ENCODE measurements at regions not wholly inside any gene's neighbourhood (a gene's known extent, or its start where the extent isn't known, plus 50 kb on each side); places are given as distances from the start of the nearest gene placed in this dataset.

GRCh38 chr21:28537371-28538079 lies 455.2 kb downstream of the LTN1 start:
- no peak for DNase-seq (ENCODE audit: low read depth in 3 of 3)

GRCh38 chr21:28532446-28532845 lies 460.2 kb downstream of the LTN1 start:
- no peak for DNase-seq (ENCODE audit: low read depth in 3 of 3)

- no peak for DNase-seq (ENCODE audit: low read depth in 3 of 3)
These were observed 469.3 kb downstream of the LTN1 start for GRCh38 chr21:28523367-28523766.

DNA sequence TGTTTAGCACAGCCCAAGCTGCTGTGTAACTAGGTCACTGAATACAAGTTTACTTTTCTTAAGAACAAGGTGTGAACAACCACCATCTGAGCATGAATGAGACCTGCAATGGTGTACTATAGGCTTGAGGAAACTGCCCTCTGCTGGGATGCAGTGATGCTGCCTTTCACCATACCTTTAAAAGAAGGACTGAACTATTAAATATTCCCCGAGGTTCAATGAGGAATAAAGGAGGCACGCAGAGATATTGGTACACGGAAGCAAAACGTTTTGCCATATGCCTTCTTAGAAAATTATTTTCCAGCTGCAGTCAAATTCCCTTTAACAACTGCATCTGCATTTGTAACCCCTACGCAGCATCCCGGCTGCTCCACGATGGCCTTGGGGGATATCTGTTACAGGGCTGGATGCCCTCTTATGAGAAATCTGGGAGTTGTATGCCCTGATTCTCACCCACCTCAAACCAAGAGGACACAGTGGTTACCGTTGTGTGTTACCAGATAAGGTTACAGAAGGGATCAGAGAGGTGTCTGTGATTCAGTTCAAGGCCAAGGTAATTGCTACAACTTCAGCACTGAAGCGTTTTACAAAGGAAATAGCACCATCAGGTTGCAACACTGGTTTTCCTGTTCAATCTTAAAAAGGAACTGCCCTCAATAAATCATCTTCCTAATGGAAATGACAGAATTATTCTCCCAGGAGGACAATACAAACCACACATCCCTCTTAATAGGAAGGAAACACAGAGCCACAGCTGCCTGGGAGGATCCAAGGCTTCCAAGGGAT lies 470.5 kb downstream of the LTN1 start:
- DNase-seq (ENCODE audit: low read depth in 3 of 3): no peak

DNA sequence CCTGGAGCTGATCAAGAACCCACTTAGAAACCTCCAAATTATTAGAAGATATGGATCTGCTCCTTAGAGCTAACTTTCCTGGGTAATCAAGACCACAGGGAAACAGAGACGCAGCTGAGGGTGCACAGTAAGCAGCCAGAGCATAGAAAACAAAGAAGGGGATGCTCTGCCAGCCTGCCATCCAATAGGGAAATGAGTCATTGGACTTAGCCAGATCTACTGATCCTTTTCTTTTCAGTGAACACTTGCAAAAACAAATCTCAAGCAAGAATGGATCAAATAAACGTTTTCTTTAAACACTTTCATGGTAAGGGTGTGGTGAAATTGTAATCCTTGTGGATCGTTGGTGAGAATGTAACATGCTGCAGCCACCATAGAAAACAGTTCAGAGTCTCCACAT lies 474.0 kb downstream of the LTN1 start:
- DNase-seq (ENCODE audit: low read depth in 3 of 3): no peak

GRCh38 chr21:28516991-28517592 lies 475.6 kb downstream of the LTN1 start:
- peak; percentile 20 to 30 (median 22) for DNase-seq (ENCODE audit: low read depth in 3 of 3)

DNA sequence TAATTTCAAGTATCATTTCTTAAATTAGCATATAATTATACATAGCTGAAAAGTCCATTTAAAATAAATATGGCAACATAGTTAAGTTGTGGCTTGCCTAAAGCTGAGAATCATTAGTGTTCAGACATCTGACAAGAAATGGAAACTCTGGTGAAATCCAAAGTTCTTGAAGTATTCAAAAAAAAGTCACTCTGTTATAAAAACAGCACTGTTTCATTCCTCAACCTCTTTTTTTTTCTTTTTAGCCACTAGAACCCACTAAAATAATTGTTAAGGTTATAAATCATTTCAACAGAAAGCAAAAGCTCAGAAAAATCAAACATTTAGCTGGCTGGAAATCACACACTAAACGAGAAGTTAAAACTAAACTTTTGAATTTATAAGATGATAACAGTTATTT lies 476.7 kb downstream of the LTN1 start:
- DNase-seq (ENCODE audit: low read depth in 3 of 3): no peak

DNA sequence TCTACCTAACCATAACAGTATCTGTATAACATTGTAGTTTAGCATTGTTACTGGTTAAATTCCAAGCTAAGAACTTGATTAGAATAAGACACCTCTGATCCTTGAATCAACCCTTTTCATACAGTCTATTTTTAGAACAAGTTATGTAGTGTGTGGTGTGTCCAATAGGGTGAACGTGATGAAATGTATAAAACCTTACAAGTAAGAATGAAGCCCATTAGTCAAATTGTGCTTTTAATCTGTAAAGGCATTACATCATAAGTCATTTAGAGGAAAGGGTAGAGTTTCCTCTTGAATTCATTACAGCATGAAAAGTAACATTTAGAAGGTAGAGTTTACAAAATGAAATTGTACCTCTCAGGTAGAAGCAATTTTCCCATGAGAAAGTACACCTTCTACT lies 479.2 kb downstream of the LTN1 start:
- no peak for DNase-seq (ENCODE audit: low read depth in 3 of 3)

DNA sequence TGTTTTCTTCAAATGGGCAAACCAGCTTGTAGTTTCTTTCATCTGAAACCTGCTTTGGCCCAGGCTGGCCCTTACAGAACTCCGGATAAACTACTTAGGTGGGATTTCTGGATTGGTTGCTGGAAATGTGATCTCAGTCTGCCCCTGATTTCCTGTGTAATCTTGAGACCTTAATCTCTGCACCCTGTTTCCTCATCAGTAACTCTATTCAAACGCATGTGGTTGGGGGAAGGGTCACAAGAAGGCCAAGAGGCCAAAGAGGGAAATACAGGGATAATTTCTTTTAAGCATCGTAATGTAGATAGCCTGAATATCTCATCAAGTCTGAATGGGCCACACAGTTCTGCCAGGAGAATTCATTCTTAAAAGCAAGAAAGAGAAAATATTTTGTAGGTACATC lies 483.6 kb downstream of the LTN1 start:
- DNase-seq (ENCODE audit: low read depth in 3 of 3): no peak

DNA sequence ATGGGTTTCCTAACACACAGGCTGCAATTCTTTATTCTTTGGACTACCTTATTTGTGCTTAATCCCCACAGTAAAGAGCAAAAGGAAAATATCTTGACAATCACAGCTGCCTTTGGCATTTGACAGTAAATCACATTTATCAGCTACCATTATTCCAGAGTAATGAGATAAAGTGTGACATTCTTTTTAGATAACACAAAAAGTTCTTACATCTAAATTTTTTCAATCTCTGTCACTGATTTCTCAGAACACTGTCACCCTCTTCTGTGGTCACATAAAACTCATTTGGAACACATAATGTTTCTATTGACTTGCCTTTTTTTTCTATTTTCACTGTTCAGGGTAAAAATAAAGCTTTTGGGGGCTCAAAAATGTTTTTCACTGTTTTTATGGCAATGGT lies 484.6 kb downstream of the LTN1 start:
- no peak for DNase-seq (ENCODE audit: low read depth in 3 of 3)

- DNase-seq (ENCODE audit: low read depth in 3 of 3): no peak
These were observed 496.2 kb downstream of the LTN1 start for GRCh38 chr21:28496517-28496916.

GRCh38 chr21:28492127-28492526 lies 500.6 kb downstream of the LTN1 start:
- no peak for DNase-seq (ENCODE audit: low read depth in 3 of 3)

DNA sequence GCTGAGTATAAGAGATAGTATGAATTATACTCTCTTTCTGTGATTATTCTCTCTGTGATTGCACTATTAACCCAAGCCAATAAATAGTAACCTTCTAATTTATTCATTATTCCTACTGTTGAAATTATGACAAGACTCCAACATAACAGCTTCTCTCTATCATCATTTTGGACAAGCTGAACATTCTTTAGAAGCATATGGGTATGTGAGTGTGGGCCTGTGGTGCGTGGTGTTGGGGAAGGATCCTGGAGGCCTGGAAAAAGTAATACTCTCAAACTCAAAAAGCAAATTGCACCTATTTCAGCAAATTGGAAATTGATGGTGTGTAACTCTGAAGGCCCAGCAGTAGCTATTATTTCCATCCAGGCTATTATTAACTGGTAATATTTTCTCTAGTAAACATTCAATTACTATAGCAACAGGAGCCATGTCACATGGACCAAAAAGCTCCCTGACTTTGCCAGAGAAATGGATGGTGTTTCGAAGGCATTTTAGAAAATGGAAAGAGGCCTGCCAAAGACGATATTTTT lies 502.8 kb downstream of the LTN1 start:
- no peak for DNase-seq (ENCODE audit: low read depth in 3 of 3)

DNA sequence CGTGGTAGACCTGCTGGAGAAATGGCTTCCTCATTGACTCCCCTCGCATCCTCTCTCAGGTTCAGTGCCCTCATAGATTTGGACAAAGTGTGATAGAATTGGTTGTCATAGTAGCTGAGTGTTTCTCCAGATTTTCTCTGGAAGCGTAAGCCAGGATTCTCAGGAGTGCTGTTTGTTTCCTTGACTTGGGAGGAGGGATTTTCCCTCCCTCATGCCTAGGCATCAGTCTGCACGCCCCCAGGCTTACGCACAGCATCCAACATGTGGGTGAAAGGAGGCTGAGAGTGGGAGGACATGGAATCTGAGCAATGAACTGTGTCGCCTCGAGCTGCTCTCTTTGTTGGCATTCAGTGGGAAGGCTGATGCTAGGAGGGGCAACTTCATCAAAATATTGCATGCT lies 503.5 kb downstream of the LTN1 start:
- no peak for DNase-seq (ENCODE audit: low read depth in 3 of 3)

DNA sequence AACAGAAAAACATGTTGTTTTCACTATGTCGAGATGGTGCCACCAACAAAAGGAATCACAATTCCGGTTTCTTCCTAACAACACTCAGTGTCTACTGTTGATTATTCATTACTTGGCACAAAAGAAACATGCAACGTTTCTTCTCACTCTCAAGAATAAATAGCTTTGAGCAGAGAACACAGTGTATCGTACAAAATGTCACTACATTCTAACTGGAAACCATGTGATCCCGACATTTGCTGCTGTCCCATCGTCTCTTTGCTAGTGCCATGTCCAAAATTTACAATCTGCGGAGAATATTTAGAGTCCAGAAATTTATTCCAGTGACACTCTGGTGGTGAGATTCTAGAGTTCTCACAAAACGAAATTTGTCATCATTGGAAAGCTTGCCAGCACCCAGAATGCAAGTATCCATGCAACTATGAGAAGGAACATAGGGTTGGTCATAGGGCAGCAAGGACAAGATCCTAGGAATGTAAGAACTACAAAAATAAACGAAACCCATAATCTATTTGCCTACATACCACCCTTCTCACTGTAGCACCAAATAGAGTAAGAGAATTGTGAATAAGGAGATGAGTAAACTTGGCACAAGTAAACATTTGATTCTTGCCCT lies 505.1 kb downstream of the LTN1 start:
- no peak for DNase-seq (ENCODE audit: low read depth in 3 of 3)

DNA sequence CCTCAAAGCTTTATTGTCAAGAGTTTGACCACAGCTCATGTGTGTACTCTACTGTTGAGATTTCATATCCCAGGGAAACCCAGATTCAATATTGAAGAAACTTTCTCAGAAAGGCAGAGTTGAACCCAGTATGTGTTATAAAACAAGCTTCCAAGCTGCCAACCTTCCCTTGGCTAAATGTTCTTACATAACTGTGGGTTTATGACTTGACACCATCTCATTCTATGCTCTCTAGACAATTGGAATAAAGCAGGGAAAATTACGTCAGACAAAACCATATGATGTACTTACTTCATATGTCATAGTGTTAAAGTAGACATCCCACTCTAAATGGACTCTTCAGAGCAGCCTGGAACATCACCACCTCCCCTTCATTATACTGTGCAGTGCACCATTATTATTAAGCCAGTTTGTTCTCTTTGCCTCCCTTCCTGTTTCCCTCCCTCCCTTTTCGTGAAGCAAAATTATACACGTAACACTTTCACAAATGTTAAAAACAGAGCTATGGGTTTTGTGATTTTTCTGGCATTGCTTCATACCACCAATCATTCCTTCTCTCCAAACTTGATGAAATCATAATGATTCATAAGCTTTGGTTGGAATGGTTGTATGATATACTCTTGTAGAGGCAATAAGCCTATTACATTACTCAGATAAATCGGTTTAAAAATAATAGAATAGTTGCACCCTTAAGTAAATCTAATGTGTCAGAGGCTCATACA lies 507.2 kb downstream of the LTN1 start:
- DNase-seq (ENCODE audit: low read depth in 3 of 3): no peak

DNA sequence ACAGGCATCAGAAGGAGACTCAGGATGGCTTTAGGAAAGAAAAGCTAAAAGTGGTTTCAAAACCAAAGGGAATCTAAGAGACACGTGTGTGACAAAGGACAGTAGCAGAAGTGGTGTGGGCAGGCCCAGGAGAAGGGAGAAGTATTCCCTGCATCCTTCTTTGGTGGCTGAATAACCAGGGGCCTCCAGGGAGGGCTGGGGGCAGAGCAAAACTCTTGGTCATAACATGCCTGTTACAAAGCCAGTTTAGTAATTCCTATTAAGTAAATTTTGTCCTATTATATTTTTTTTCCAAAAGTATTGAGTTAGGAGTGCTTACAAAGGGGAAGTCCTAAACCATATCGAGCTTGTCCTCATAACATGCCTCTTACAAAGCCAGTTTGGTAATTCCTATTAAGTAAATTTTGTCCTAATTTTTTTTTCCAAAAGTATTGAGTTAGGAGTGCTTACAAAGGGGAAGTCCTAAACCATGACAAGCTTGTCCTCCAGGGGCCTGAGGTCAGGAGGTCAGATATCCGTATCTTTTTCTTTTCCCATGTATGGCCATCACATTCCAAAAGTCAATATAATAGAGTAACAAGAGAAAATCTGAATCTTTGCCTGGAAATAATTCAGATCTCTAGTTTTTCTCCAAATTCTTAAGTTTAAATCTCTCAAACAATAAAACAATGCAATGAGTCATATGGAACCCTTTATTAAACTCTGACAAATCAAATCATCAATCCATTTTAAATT lies 509.2 kb downstream of the LTN1 start:
- DNase-seq (ENCODE audit: low read depth in 3 of 3): no peak

- DNase-seq (ENCODE audit: low read depth in 3 of 3): no peak
These were observed 510.0 kb downstream of the LTN1 start for GRCh38 chr21:28482657-28483056.

DNA sequence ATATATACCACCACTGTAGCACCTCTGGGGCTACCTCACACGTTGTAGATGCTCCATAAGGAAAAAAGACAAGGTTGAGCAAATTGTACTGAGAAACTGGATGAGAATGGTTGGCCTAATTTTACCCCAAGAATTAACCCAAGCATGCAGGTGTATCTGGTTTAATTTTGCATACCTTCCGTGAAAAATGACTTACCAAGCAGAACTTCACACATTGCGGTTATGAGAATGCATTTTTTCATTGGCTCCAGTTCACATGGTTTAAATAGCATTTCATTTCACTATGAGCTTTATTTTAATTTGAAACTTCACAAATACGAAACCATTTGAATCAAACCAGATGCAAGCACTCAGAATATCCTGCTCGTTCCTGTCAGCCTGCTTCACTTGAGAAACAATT lies 512.2 kb downstream of the LTN1 start:
- no peak for DNase-seq (ENCODE audit: low read depth in 3 of 3)

DNA sequence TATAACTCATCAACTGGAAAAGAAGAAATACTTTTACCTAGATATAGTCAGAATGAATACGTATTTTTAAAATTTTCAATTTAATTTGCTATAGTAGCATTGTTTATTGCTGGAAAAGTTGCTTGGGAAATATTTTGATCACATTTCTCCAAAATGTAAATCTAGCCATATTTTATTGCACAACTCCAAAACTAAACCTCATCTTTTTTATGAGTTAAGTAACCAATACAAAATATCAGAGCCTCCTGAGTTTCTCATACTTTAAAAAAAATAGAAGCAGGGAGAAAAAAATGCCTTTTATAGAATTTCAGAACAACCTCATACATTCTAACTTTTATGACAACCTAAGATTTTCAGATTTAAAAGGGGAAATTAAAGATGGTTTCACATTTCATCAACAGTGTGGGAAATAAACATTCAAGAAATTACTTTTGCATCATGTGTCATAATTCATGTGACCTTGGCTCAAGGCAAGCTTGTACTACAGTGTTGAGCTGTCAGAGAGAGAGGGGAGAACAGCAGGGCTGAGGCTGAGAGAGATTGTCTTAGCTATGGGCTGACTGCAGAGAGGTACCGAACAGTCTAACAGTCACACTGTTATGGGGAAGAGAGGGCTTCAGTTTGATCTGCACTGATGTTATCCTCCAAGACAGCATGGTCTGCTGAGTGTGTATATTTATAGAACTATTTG lies 519.0 kb downstream of the LTN1 start:
- DNase-seq (ENCODE audit: low read depth in 3 of 3): no peak
